ENCODE measurements at regions not wholly inside any gene's neighbourhood (a gene's known extent, or its start where the extent isn't known, plus 50 kb on each side); places are given as distances from the start of the nearest gene placed in this dataset.

- TF ChIP-seq CTCF (IDR thresholded peaks at IDR 0.05; ENCODE audit: insufficient read depth, low read depth, low read length, missing control alignments): no peak
- H3K4me3 ChIP-seq (ENCODE audit: low read length): no peak overlapping the region
- DNase-seq (ENCODE audit: low read depth): peak; percentile 47
Measured at GRCh38 chr5:28234356-28234968, 1196.1 kb upstream of the CDH9 start.

DNA sequence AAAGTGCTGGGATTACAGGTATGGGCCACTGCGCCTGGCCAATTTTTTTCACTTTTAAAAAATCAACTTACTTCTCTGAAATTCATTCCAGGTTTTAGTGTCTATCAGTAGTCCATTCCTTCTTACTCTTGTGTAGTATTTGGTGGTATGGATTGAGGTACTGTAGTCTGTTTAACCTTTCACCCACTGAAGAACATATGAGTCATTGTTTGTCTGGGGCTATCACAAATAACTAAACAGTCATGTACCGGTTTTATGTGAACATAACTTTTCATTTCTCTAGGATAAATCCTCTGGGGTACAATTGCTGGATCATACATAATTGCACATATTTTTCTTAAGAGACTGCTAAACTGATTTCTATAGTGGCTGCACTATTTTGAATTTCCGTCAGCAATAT lies 1188.0 kb upstream of the CDH9 start:
- no peak overlapping the region for H3K4me3 ChIP-seq (ENCODE audit: low read length)
- no peak for TF ChIP-seq CTCF (IDR thresholded peaks at IDR 0.05; ENCODE audit: insufficient read depth, low read depth, low read length, missing control alignments)
- peak; percentile 49 for DNase-seq (ENCODE audit: low read depth)

GRCh38 chr5:28219539-28219938 lies 1181.2 kb upstream of the CDH9 start:
- no peak for TF ChIP-seq CTCF (IDR thresholded peaks at IDR 0.05; ENCODE audit: insufficient read depth, low read depth, low read length, missing control alignments)
- no peak for DNase-seq (ENCODE audit: low read depth)

DNA sequence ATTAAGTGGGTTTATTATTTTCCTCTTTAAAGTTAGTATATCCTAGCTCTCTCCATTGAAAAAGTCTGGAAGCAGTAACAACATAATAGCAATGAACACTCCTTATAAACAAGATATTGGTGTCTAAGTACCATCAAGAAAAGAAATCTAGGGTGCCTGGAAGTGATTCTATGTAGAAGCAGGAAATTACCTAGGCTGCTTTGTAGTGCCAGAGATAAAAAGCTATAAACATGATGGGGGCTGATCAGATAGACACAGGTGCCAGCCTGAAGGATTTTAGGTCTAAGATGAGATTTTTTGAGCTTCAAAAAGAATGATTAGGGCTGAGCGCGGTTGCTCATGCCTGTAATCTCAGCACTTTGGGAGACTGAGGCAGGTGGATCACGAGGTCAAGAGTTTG lies 1179.3 kb upstream of the CDH9 start:
- no peak for TF ChIP-seq CTCF (IDR thresholded peaks at IDR 0.05; ENCODE audit: insufficient read depth, low read depth, low read length, missing control alignments)
- no peak overlapping the region for H3K4me3 ChIP-seq (ENCODE audit: low read length)

More at GRCh38 chr5:28219539-28219938, 1181.2 kb upstream of the CDH9 start:
- no peak overlapping the region for H3K4me3 ChIP-seq (ENCODE audit: low read length)

GRCh38 chr5:28216939-28217360 lies 1178.6 kb upstream of the CDH9 start:
- no peak for DNase-seq (ENCODE audit: low read depth)
- TF ChIP-seq CTCF (IDR thresholded peaks at IDR 0.05; ENCODE audit: insufficient read depth, low read depth, low read length, missing control alignments): no peak
- no peak overlapping the region for H3K4me3 ChIP-seq (ENCODE audit: low read length)

More for the DNA sequence above, 1179.3 kb upstream of the CDH9 start:
- DNase-seq (ENCODE audit: low read depth): no peak

- no peak for DNase-seq (ENCODE audit: low read depth)
- H3K4me3 ChIP-seq (ENCODE audit: low read length): no peak overlapping the region
- no peak for TF ChIP-seq CTCF (IDR thresholded peaks at IDR 0.05; ENCODE audit: insufficient read depth, low read depth, low read length, missing control alignments)
Measured at GRCh38 chr5:28215091-28215490, 1176.7 kb upstream of the CDH9 start.

GRCh38 chr5:28214292-28214691 lies 1175.9 kb upstream of the CDH9 start:
- TF ChIP-seq CTCF (IDR thresholded peaks at IDR 0.05; ENCODE audit: insufficient read depth, low read depth, low read length, missing control alignments): no peak
- no peak for DNase-seq (ENCODE audit: low read depth)
- no peak overlapping the region for H3K4me3 ChIP-seq (ENCODE audit: low read length)

Data from epithelial cell of esophagus (primary cell).